CD4-positive, alpha-beta memory T cell (primary cell): ENCODE measurements at regions not wholly inside any gene's neighbourhood (a gene's known extent, or its start where the extent isn't known, plus 50 kb on each side); places are given as distances from the start of the nearest gene placed in this dataset.

Experiments
- CTCF ChIA-PET: fragments of 350-600 bp; sonication (Branson Sonifier 250); formaldehyde crosslinking; loops from one replicate; lab custom pipeline; 2021; ENCODE audit warnings: inconsistent platforms; ENCODE audit not compliant: partially characterized antibody; lab: Charles Lee
- POLR2A ChIA-PET: fragments of 350-600 bp; sonication (Branson Sonifier 250); formaldehyde crosslinking; loops from one replicate; lab custom pipeline; 2021; ENCODE audit not compliant: partially characterized antibody; lab: Charles Lee
- DNase-seq, 5 donors: peaks; one replicate each; pipeline versions ENCODE4 v3.0.0 to v3.0.0-alpha.2; 2020 to 2022; ENCODE audit warnings: mixed read lengths in 1 of 5
- H3K27ac ChIP-seq: one replicate; pipeline ENCODE4 v1.7.0; 2013; ENCODE audit warnings: low read depth, low read length
- H3K27me3 ChIP-seq: 2 replicates; pipeline ENCODE4 v1.7.0; 2013; ENCODE audit warnings: mild to moderate bottlenecking, low read length, moderate library complexity; ENCODE audit not compliant: insufficient read depth
- H3K36me3 ChIP-seq: 2 replicates; pipeline ENCODE4 v1.7.0; 2013; ENCODE audit warnings: mild to moderate bottlenecking, low read length, moderate library complexity; ENCODE audit not compliant: insufficient read depth
- H3K4me1 ChIP-seq: 2 replicates; pipeline ENCODE4 v1.7.0; 2013; ENCODE audit warnings: mild to moderate bottlenecking, low read length, moderate library complexity; ENCODE audit not compliant: insufficient read depth
- H3K4me3 ChIP-seq, 2 donors: one replicate each; pipeline ENCODE4 v1.7.0; 2013; ENCODE audit warnings: low read length in 2 of 2, mild to moderate bottlenecking in 1 of 2
- H3K9me3 ChIP-seq, 2 donors: one replicate each; pipeline ENCODE4 v1.7.0; 2013; ENCODE audit warnings: low read length in 2 of 2, control low read depth in 1 of 2; ENCODE audit not compliant: control insufficient read depth in 1 of 2
- H3K27ac Mint-ChIP-seq, 7 donors: one replicate each; pipeline ENCODE4 v1.8.0; 2020 to 2021; ENCODE audit warnings: mixed read lengths in 7 of 7, mild to moderate bottlenecking in 6 of 7, inconsistent platforms in 3 of 7, moderate library complexity in 3 of 7
- H3K27me3 Mint-ChIP-seq, 2 donors: one replicate each; pipeline ENCODE4 v1.8.0; 2020 to 2021; ENCODE audit warnings: mixed read lengths in 2 of 2
- H3K36me3 Mint-ChIP-seq, 2 donors: one replicate each; pipeline ENCODE4 v1.8.0; 2020 to 2021; ENCODE audit warnings: mixed read lengths in 2 of 2, inconsistent platforms in 1 of 2, mild to moderate bottlenecking in 1 of 2
- H3K4me1 Mint-ChIP-seq, 4 donors: one replicate each; pipeline ENCODE4 v1.8.0; 2020 to 2021; ENCODE audit warnings: mixed read lengths in 4 of 4, mild to moderate bottlenecking in 1 of 4
- H3K4me3 Mint-ChIP-seq, 8 donors: one replicate each; pipeline ENCODE4 v1.8.0; 2020 to 2021; ENCODE audit warnings: mixed read lengths in 8 of 8, mild to moderate bottlenecking in 7 of 8, moderate library complexity in 6 of 8, inconsistent platforms in 3 of 8
- H3K9me3 Mint-ChIP-seq, 8 donors: one replicate each; pipeline ENCODE4 v1.8.0; 2020 to 2021; ENCODE audit warnings: mixed read lengths in 8 of 8, mild to moderate bottlenecking in 5 of 8, inconsistent platforms in 3 of 8, moderate library complexity in 1 of 8
- intact Hi-C: fragments of 100-400 bp; cut with micrococcal nuclease; formaldehyde crosslinking; loops from one replicate; pipeline ENCODE4 v1.15.1; 2023

GRCh38 chr2:145484448-145485097 lies 964.7 kb upstream of the ZEB2 start:
- Mint-ChIP-seq H3K9me3 (peaks cover 0 to 3% (median 0%) of the 10 kb centered on the region in 8 donors), H3K36me3 (no peaks in the 10 kb centered on the region), H3K27ac (no peak overlapping the region), H3K4me3 (no peak overlapping the region), H3K4me1 (no peaks in the 10 kb centered on the region), H3K27me3 (no peaks in the 10 kb centered on the region)
- no peak for DNase-seq
- H3K27me3 ChIP-seq, result no peaks in the 10 kb centered on the region
- ChIA-PET CTCF (no interaction called here), POLR2A (no interaction called here)
- no peaks in the 10 kb centered on the region for H3K36me3 ChIP-seq
- no peak overlapping the region for H3K27ac ChIP-seq
- H3K4me1 ChIP-seq, result no peaks in the 10 kb centered on the region
- intact Hi-C loops, result no loop called here
- H3K4me3 ChIP-seq, result no peak overlapping the region
- H3K9me3 ChIP-seq, result no peaks in the 10 kb centered on the region

DNA sequence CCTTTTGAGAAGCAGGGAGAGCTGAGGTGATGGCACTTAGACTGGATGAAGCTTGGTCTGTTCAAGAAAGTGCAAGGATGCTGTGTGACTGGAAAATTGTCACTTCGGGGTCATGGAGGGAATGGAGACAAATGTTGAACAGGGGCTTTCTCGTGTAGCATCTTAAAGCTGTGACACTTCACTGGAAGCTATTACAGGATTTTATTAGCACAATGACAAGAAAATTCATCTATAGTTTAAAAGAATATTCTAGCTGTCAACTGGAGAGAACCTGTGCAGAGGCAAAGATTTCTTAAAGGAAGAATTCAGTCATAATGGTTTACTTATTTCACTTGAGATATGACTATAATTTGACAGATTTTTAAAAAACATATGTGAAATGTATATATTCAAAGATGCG lies 963.9 kb upstream of the ZEB2 start:
- Histone ChIP-seq H3K27me3 (no peaks in the 10 kb centered on the region), H3K9me3 (no peaks in the 10 kb centered on the region), H3K36me3 (no peaks in the 10 kb centered on the region), H3K4me3 (no peak overlapping the region), H3K4me1 (no peaks in the 10 kb centered on the region), H3K27ac (no peak overlapping the region)
- ChIA-PET POLR2A (no interaction called here), CTCF (no interaction called here)
- no peaks in the 10 kb centered on the region for H3K4me1 Mint-ChIP-seq
- H3K4me3 Mint-ChIP-seq, result no peak overlapping the region
- H3K36me3 Mint-ChIP-seq, result no peaks in the 10 kb centered on the region
- no peak overlapping the region for H3K27ac Mint-ChIP-seq
- H3K9me3 Mint-ChIP-seq, result peaks cover 0 to 5% (median 0%) of the 10 kb centered on the region in 8 donors
- no peaks in the 10 kb centered on the region for H3K27me3 Mint-ChIP-seq
- DNase-seq, result no peak
- intact Hi-C loops, result no loop called here

DNA sequence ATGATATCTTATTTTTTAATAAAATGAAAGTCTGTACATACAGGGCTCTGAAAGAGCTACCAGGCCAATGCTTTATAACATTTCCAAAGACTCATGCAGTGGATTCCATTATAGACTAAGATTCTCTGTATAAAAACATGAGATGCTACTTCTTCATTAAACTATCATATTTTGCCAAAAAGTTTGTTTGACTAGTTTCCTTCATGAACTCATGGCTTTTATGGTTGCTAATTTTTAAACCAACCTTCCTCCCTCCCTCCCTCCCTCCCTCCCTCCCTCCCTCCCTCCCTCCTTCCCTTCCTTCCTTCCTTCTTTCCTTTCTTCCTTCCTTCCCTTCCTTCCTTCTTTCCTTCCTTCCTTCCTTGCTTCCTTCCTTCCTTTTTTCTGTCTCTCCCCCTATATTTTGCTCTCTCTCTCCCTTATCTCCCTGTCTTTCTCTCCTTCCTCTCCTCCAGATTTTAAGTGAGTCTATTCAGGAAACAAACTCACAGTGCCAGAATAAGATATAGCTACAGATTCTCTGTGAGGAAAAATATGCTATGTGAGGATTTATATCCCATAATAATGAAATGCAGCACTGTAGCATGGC lies 961.5 kb upstream of the ZEB2 start:
- ChIA-PET POLR2A (no interaction called here), CTCF (no interaction called here)
- intact Hi-C loops, result no loop called here

DNA sequence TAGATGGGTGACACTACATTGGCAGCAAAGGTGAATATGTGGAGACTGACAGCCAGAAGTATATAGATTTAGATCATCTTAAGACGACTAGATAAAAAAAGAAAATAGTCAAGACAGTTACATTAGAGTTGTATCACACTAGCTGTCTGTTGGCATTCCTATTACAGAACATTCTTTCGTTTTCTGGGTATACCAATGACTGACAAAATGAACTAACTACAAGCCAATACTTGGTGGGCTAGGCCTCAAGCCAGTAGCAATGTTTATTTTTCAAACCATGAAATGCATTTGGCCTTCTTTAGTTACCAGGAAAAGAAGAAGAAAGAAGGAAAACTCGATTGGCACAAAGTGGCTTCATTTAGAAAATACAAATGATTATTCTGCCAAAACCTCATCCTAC lies 944.9 kb upstream of the ZEB2 start:
- Mint-ChIP-seq H3K9me3 (peaks cover 0 to 7% (median 2%) of the 10 kb centered on the region in 8 donors), H3K4me1 (no peaks in the 10 kb centered on the region)

More for the DNA sequence above, 961.5 kb upstream of the ZEB2 start:
- Mint-ChIP-seq H3K4me1 (no peaks in the 10 kb centered on the region), H3K36me3 (no peaks in the 10 kb centered on the region), H3K27ac (no peak overlapping the region), H3K27me3 (no peaks in the 10 kb centered on the region), H3K9me3 (peaks cover 0 to 5% (median 0%) of the 10 kb centered on the region in 8 donors), H3K4me3 (no peak overlapping the region)
- DNase-seq, result no peak
- Histone ChIP-seq H3K36me3 (no peaks in the 10 kb centered on the region), H3K4me3 (no peak overlapping the region), H3K4me1 (no peaks in the 10 kb centered on the region), H3K27ac (no peak overlapping the region), H3K27me3 (no peaks in the 10 kb centered on the region), H3K9me3 (no peaks in the 10 kb centered on the region)

DNA sequence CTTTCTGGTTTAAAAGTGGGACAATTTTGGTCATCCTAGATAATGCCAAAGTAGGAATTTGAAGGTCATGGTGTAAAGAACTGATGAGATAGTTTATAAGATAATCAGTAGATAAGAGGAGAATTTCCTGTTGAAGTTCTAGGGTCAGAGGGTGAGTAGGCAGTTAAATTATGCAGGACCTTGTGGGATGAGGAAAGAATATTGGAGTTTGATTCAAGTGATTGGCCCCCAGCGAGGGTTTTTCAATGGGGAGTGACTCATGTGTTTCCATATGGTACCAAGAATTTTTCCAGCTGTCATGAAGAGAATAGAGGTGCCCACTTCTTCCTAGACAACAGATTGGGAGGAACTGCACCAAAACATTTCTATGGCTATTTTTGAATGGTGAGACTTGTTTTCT lies 940.2 kb upstream of the ZEB2 start:
- POLR2A ChIA-PET, result no interaction called here
- H3K4me1 Mint-ChIP-seq, result no peaks in the 10 kb centered on the region

More for the DNA sequence above, 944.9 kb upstream of the ZEB2 start:
- H3K27ac Mint-ChIP-seq, result no peak overlapping the region
- H3K4me3 Mint-ChIP-seq, result no peak overlapping the region
- H3K27me3 ChIP-seq, result no peaks in the 10 kb centered on the region
- no peaks in the 10 kb centered on the region for H3K27me3 Mint-ChIP-seq
- H3K36me3 Mint-ChIP-seq, result no peaks in the 10 kb centered on the region
- no peak overlapping the region for H3K27ac ChIP-seq
- no peak for DNase-seq
- no peak overlapping the region for H3K4me3 ChIP-seq
- no peaks in the 10 kb centered on the region for H3K9me3 ChIP-seq
- ChIA-PET CTCF (no interaction called here), POLR2A (no interaction called here)
- intact Hi-C loops, result no loop called here
- no peaks in the 10 kb centered on the region for H3K4me1 ChIP-seq
- H3K36me3 ChIP-seq, result no peaks in the 10 kb centered on the region

GRCh38 chr2:145431181-145431951 lies 911.4 kb upstream of the ZEB2 start:
- no peaks in the 10 kb centered on the region for H3K27me3 ChIP-seq
- H3K4me1 ChIP-seq, result no peaks in the 10 kb centered on the region
- H3K27ac ChIP-seq, result no peak overlapping the region
- H3K9me3 ChIP-seq, result no peaks in the 10 kb centered on the region
- no peaks in the 10 kb centered on the region for H3K36me3 ChIP-seq
- no peak for DNase-seq
- H3K4me3 ChIP-seq, result no peak overlapping the region
- H3K9me3 Mint-ChIP-seq, result peaks cover 0 to 12% (median 3%) of the 10 kb centered on the region in 8 donors
- H3K27ac Mint-ChIP-seq, result no peak overlapping the region
- H3K4me1 Mint-ChIP-seq, result no peaks in the 10 kb centered on the region
- intact Hi-C loops, result no loop called here
- H3K36me3 Mint-ChIP-seq, result no peaks in the 10 kb centered on the region
- CTCF ChIA-PET, result no interaction called here
- no peaks in the 10 kb centered on the region for H3K27me3 Mint-ChIP-seq
- H3K4me3 Mint-ChIP-seq, result no peak overlapping the region
- POLR2A ChIA-PET, result no interaction called here

More for the DNA sequence above, 940.2 kb upstream of the ZEB2 start:
- no peaks in the 10 kb centered on the region for H3K27me3 Mint-ChIP-seq
- intact Hi-C loops, result no loop called here
- peaks cover 0 to 9% (median 2%) of the 10 kb centered on the region in 8 donors for H3K9me3 Mint-ChIP-seq
- Histone ChIP-seq H3K4me3 (no peak overlapping the region), H3K4me1 (no peaks in the 10 kb centered on the region), H3K9me3 (no peaks in the 10 kb centered on the region), H3K36me3 (no peaks in the 10 kb centered on the region), H3K27ac (no peak overlapping the region), H3K27me3 (no peaks in the 10 kb centered on the region)
- H3K36me3 Mint-ChIP-seq, result no peaks in the 10 kb centered on the region
- DNase-seq, result no peak
- no peak overlapping the region for H3K27ac Mint-ChIP-seq
- CTCF ChIA-PET, result no interaction called here
- no peak overlapping the region for H3K4me3 Mint-ChIP-seq

- peaks cover 0 to 1% of the 10 kb centered on the region in 2 donors for H3K36me3 Mint-ChIP-seq
These were observed 903.9 kb upstream of the ZEB2 start for GRCh38 chr2:145423809-145424208.

More at GRCh38 chr2:145423809-145424208, 903.9 kb upstream of the ZEB2 start:
- Histone ChIP-seq H3K4me3 (no peak overlapping the region), H3K9me3 (no peaks in the 10 kb centered on the region), H3K36me3 (no peaks in the 10 kb centered on the region), H3K4me1 (no peaks in the 10 kb centered on the region), H3K27ac (no peak overlapping the region), H3K27me3 (no peaks in the 10 kb centered on the region)
- no peak for DNase-seq
- CTCF ChIA-PET, result no interaction called here
- no peaks in the 10 kb centered on the region for H3K27me3 Mint-ChIP-seq
- H3K4me3 Mint-ChIP-seq, result no peak overlapping the region
- peaks cover 0 to 26% (median 19%) of the 10 kb centered on the region in 8 donors for H3K9me3 Mint-ChIP-seq
- intact Hi-C loops, result no loop called here
- no peaks in the 10 kb centered on the region for H3K4me1 Mint-ChIP-seq
- H3K27ac Mint-ChIP-seq, result no peak overlapping the region
- POLR2A ChIA-PET, result no interaction called here
